ENCODE measurements at regions not wholly inside any gene's neighbourhood (a gene's known extent, or its start where the extent isn't known, plus 50 kb on each side); places are given as distances from the start of the nearest gene placed in this dataset.

- Mint-ChIP-seq H3K4me3 (no peak overlapping the region), H3K27me3 (ENCODE audit: low read depth in 2 of 2) (no peaks in the 10 kb centered on the region), H3K36me3 (no peaks in the 10 kb centered on the region), H3K9me3 (peaks cover 7 to 11% of the 10 kb centered on the region in 2 donors), H3K27ac (no peak overlapping the region), H3K4me1 (no peaks in the 10 kb centered on the region)
- Histone ChIP-seq H3K27me3 (ENCODE audit: control insufficient read depth, insufficient read depth, low read length) (no peaks in the 10 kb centered on the region), H3K9me3 (ENCODE audit: control insufficient read depth, insufficient read depth, low read length) (peaks cover 20% of the 10 kb centered on the region), H3K4me3 (ENCODE audit: low read length) (no peak overlapping the region), H3K36me3 (ENCODE audit: control insufficient read depth, insufficient read depth, low read length) (no peaks in the 10 kb centered on the region), H3K4me1 (ENCODE audit: control insufficient read depth, insufficient read depth, low read length) (no peaks in the 10 kb centered on the region), H3K27ac (ENCODE audit: low read length) (no peak overlapping the region)
- intact Hi-C loops (cut with micrococcal nuclease), result no loop called here
- 38% methylated on average over 3 of the region's 3 CpGs for WGBS (ENCODE audit: insufficient coverage)
- no peak for ATAC-seq
- TF ChIP-seq, protein P1, sequence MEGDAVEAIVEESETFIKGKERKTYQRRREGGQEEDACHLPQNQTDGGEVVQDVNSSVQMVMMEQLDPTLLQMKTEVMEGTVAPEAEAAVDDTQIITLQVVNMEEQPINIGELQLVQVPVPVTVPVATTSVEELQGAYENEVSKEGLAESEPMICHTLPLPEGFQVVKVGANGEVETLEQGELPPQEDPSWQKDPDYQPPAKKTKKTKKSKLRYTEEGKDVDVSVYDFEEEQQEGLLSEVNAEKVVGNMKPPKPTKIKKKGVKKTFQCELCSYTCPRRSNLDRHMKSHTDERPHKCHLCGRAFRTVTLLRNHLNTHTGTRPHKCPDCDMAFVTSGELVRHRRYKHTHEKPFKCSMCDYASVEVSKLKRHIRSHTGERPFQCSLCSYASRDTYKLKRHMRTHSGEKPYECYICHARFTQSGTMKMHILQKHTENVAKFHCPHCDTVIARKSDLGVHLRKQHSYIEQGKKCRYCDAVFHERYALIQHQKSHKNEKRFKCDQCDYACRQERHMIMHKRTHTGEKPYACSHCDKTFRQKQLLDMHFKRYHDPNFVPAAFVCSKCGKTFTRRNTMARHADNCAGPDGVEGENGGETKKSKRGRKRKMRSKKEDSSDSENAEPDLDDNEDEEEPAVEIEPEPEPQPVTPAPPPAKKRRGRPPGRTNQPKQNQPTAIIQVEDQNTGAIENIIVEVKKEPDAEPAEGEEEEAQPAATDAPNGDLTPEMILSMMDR (IDR thresholded peaks at IDR 0.05), result no peak
- no peak for DNase-seq
These were observed 1147.3 kb downstream of the NCAM2 start for GRCh38 chr21:22145545-22145944.

DNA sequence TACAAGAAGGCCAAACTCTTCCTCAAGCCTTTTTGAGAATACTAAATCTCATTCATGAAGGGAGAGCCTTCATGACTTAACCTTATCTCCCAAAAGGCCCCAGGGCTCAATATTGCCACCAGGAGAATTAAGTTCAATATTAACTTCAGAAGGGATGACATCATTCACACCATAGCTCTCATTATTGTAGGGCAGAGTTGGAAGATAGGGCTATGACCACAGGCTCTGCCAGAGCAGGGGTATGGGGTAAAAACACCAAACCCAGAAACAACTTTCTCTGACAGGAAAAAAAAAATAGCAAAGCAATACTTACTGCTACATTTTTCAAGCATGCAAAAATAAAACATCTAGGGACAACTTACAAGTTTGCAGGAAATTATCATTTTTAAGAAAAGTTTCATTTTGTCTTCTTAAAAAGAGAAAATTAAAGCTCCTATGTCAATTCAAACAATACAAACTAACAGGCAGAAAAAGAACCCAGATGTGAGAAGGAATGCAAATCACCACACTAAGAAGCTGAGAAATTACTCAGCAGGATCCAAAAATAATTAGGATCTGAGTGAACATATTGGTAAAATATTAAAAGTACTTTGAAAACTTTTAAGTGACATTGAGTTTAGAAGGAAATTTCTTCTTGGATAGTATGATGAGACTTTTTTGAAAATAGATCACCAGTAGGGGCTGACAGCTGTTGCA is 1156.5 kb downstream of the NCAM2 start:
- DNase-seq, result no peak
- no peaks in the 10 kb centered on the region for H3K27me3 ChIP-seq (ENCODE audit: control insufficient read depth, insufficient read depth, low read length)
- Mint-ChIP-seq H3K27ac (no peak overlapping the region), H3K4me3 (no peak overlapping the region), H3K4me1 (no peaks in the 10 kb centered on the region), H3K36me3 (no peaks in the 10 kb centered on the region), H3K9me3 (peaks cover 4 to 11% of the 10 kb centered on the region in 2 donors), H3K27me3 (ENCODE audit: low read depth in 2 of 2) (no peaks in the 10 kb centered on the region)
- no peak overlapping the region for H3K27ac ChIP-seq (ENCODE audit: low read length)
- no peak overlapping the region for H3K4me3 ChIP-seq (ENCODE audit: low read length)
- no peak for ATAC-seq
- intact Hi-C loops (cut with micrococcal nuclease), result no loop called here
- no peaks in the 10 kb centered on the region for H3K36me3 ChIP-seq (ENCODE audit: control insufficient read depth, insufficient read depth, low read length)
- H3K9me3 ChIP-seq (ENCODE audit: control insufficient read depth, insufficient read depth, low read length), result no peaks in the 10 kb centered on the region
- TF ChIP-seq, protein P1 (IDR thresholded peaks at IDR 0.05), result no peak
- H3K4me1 ChIP-seq (ENCODE audit: control insufficient read depth, insufficient read depth, low read length), result no peaks in the 10 kb centered on the region

DNA sequence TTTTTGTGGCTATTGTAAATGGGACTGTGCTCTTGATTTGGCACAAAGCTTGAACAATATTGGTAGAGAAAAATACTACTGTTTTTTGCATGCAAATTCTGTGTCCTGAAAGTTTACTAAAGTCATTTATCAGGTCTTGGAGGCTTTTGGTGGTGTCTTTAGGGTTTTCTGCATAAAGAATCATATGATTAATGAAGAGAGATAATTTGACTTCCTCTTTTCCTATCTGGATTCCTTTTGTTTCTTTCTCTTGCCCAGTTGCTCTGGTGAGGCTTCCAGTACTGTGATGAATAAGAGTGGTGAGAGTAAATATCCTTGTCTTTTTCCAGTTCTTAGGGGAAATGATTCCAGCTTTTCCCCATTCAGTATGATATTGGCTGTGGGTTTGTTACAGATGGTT is 1166.7 kb downstream of the NCAM2 start:
- no peaks in the 10 kb centered on the region for H3K4me1 ChIP-seq (ENCODE audit: control insufficient read depth, insufficient read depth, low read length)
- ATAC-seq, result no peak
- no peak for DNase-seq
- no peak overlapping the region for H3K4me3 ChIP-seq (ENCODE audit: low read length)
- H3K9me3 ChIP-seq (ENCODE audit: control insufficient read depth, insufficient read depth, low read length), result no peaks in the 10 kb centered on the region
- H3K36me3 ChIP-seq (ENCODE audit: control insufficient read depth, insufficient read depth, low read length), result no peaks in the 10 kb centered on the region
- H3K27me3 Mint-ChIP-seq (ENCODE audit: low read depth in 2 of 2), result no peaks in the 10 kb centered on the region
- TF ChIP-seq, protein P1 (IDR thresholded peaks at IDR 0.05), result no peak
- H3K27me3 ChIP-seq (ENCODE audit: control insufficient read depth, insufficient read depth, low read length), result no peaks in the 10 kb centered on the region
- H3K4me1 Mint-ChIP-seq, result no peaks in the 10 kb centered on the region
- intact Hi-C loops (cut with micrococcal nuclease), result no loop called here
- H3K27ac ChIP-seq (ENCODE audit: low read length), result no peak overlapping the region
- H3K4me3 Mint-ChIP-seq, result no peak overlapping the region
- H3K36me3 Mint-ChIP-seq, result peaks cover 22% of the 10 kb centered on the region
- H3K27ac Mint-ChIP-seq, result no peak overlapping the region
- H3K9me3 Mint-ChIP-seq, result peaks cover 7 to 9% of the 10 kb centered on the region in 2 donors

GRCh38 chr21:22174746-22175145 is 1176.5 kb downstream of the NCAM2 start:
- DNase-seq (no peak), ATAC-seq (no peak)
- H3K27ac ChIP-seq (ENCODE audit: low read length), result no peak overlapping the region
- H3K4me1 ChIP-seq (ENCODE audit: control insufficient read depth, insufficient read depth, low read length), result no peaks in the 10 kb centered on the region
- Mint-ChIP-seq H3K27ac (no peak overlapping the region), H3K4me3 (no peak overlapping the region), H3K36me3 (no peaks in the 10 kb centered on the region), H3K9me3 (peaks cover 16 to 19% of the 10 kb centered on the region in 2 donors), H3K4me1 (no peaks in the 10 kb centered on the region), H3K27me3 (ENCODE audit: low read depth in 2 of 2) (no peaks in the 10 kb centered on the region)
- no peaks in the 10 kb centered on the region for H3K9me3 ChIP-seq (ENCODE audit: control insufficient read depth, insufficient read depth, low read length)
- WGBS (ENCODE audit: insufficient coverage), result no CpG with 5 or more reads among the region's 1 CpG
- H3K36me3 ChIP-seq (ENCODE audit: control insufficient read depth, insufficient read depth, low read length), result no peaks in the 10 kb centered on the region
- H3K4me3 ChIP-seq (ENCODE audit: low read length), result no peak overlapping the region
- TF ChIP-seq, protein P1 (IDR thresholded peaks at IDR 0.05), result no peak
- H3K27me3 ChIP-seq (ENCODE audit: control insufficient read depth, insufficient read depth, low read length), result no peaks in the 10 kb centered on the region
- intact Hi-C loops (cut with micrococcal nuclease), result no loop called here

Measured in natural killer cell (primary cell).